HEK293T (cell line): ENCODE measurements at regions not wholly inside any gene's neighbourhood (a gene's known extent, or its start where the extent isn't known, plus 50 kb on each side); places are given as distances from the start of the nearest gene placed in this dataset.

Experiments
- ARNT ChIP-seq: fragments of 450-650 bp; IDR thresholded peaks from 2 replicates; pipeline ENCODE4 v1.6.1; 2017; ENCODE audit warnings: mild to moderate bottlenecking
- BHLHE40 ChIP-seq: fragments of 450-650 bp; IDR thresholded peaks from 2 replicates; pipeline ENCODE4 v1.6.1; 2016; ENCODE audit warnings: mild to moderate bottlenecking, moderate library complexity, borderline replicate concordance
- ELF4 ChIP-seq: fragments of 450-650 bp; IDR thresholded peaks from 2 replicates; pipeline ENCODE4 v1.6.1; 2017; ENCODE audit warnings: antibody characterized with exemption
- FOXA1 ChIP-seq: fragments of 450-650 bp; IDR thresholded peaks from 2 replicates; pipeline ENCODE4 v1.6.1; 2016; ENCODE audit warnings: mild to moderate bottlenecking
- FOXK2 ChIP-seq: fragments of 450-650 bp; IDR thresholded peaks from 2 replicates; pipeline ENCODE4 v1.6.1; 2016; ENCODE audit warnings: mild to moderate bottlenecking
- FOXM1 ChIP-seq: fragments of 450-650 bp; IDR thresholded peaks from 2 replicates; pipeline ENCODE4 v1.6.1; 2017; ENCODE audit warnings: mild to moderate bottlenecking, borderline replicate concordance
- HDGF ChIP-seq: fragments of 450-650 bp; IDR thresholded peaks from 2 replicates; pipeline ENCODE4 v1.6.1; 2017; ENCODE audit warnings: antibody characterized with exemption, borderline replicate concordance
- LEF1 ChIP-seq: fragments of 450-650 bp; IDR thresholded peaks from 2 replicates; pipeline ENCODE4 v1.6.1; 2017; ENCODE audit warnings: mild to moderate bottlenecking, borderline replicate concordance
- NFRKB ChIP-seq: fragments of 450-650 bp; IDR thresholded peaks from 2 replicates; pipeline ENCODE4 v1.6.1; 2016; ENCODE audit warnings: mild to moderate bottlenecking, moderate library complexity
- PKNOX1 ChIP-seq: fragments of 450-650 bp; IDR thresholded peaks from 2 replicates; pipeline ENCODE4 v1.6.1; 2016
- SP1 ChIP-seq: fragments of 450-650 bp; IDR thresholded peaks from 2 replicates; pipeline ENCODE4 v1.6.1; 2017
- SUZ12 ChIP-seq: fragments of 450-650 bp; IDR thresholded peaks from 2 replicates; pipeline ENCODE4 v1.6.1; 2016; ENCODE audit warnings: mild to moderate bottlenecking
- TARDBP ChIP-seq: fragments of 450-650 bp; IDR thresholded peaks from 2 replicates; pipeline ENCODE4 v1.6.1; 2016
- ZNF384 ChIP-seq: fragments of 450-650 bp; IDR thresholded peaks from 2 replicates; pipeline ENCODE4 v1.6.1; 2016

- TF ChIP-seq BHLHE40 (no peak), FOXK2 (no peak), LEF1 (no peak), SUZ12 (no peak), ARNT (no peak), FOXM1 (no peak), PKNOX1 (no peak), SP1 (no peak), FOXA1 (no peak), ZNF384 (no peak), ELF4 (no peak), NFRKB (no peak), TARDBP (no peak), HDGF (no peak)
Measured at GRCh38 chr5:66438696-66439095, 157.5 kb upstream of the MAST4 start.
